PFSK-1 (cell line): ENCODE measurements at regions not wholly inside any gene's neighbourhood (a gene's known extent, or its start where the extent isn't known, plus 50 kb on each side); places are given as distances from the start of the nearest gene placed in this dataset.

Source experiments
- FOXP2 ChIP-seq: optimal IDR thresholded peaks from 2 replicates; pipeline ENCODE3; 2011; ENCODE audit warnings: borderline replicate concordance, control low read depth, inconsistent platforms; ENCODE audit not compliant: insufficient read depth; ENCODE audit errors: extremely low read length, extremely low read depth
- POLR2AphosphoS5 ChIP-seq: IDR thresholded peaks from 2 replicates; pipeline ENCODE4 v1.6.1; 2012; ENCODE audit warnings: low read depth, mild to moderate bottlenecking, control low read depth, low read length, moderate library complexity
- SIN3A ChIP-seq: IDR thresholded peaks from 2 replicates; pipeline ENCODE4 v1.6.1; 2012; ENCODE audit warnings: mild to moderate bottlenecking, low read length, moderate library complexity, borderline replicate concordance; ENCODE audit not compliant: insufficient read depth
- TAF1 ChIP-seq: IDR thresholded peaks from 2 replicates; pipeline ENCODE4 v1.6.1; 2012; ENCODE audit warnings: low read length, control low read depth, borderline replicate concordance; ENCODE audit not compliant: insufficient read depth
- TF ChIP-seq, protein P1 (sequence below), 2 experiments: IDR thresholded peaks; 2 replicates each; pipeline versions ENCODE4 v1.6.1 to v1.8.0; 2011 to 2012; ENCODE audit warnings: low read depth in 2 of 2, low read length in 2 of 2, control low read depth in 1 of 2, inconsistent platforms in 1 of 2, mild to moderate bottlenecking in 1 of 2, moderate library complexity in 1 of 2; ENCODE audit not compliant: insufficient read depth in 1 of 2

GRCh38 chr5:167319243-167319642 lies 972.2 kb upstream of the WWC1 start:
- no peak for TF ChIP-seq POLR2AphosphoS5
- TF ChIP-seq TAF1, result no peak
- TF ChIP-seq FOXP2, result no peak
- no peak for TF ChIP-seq SIN3A
- TF ChIP-seq, protein P1, sequence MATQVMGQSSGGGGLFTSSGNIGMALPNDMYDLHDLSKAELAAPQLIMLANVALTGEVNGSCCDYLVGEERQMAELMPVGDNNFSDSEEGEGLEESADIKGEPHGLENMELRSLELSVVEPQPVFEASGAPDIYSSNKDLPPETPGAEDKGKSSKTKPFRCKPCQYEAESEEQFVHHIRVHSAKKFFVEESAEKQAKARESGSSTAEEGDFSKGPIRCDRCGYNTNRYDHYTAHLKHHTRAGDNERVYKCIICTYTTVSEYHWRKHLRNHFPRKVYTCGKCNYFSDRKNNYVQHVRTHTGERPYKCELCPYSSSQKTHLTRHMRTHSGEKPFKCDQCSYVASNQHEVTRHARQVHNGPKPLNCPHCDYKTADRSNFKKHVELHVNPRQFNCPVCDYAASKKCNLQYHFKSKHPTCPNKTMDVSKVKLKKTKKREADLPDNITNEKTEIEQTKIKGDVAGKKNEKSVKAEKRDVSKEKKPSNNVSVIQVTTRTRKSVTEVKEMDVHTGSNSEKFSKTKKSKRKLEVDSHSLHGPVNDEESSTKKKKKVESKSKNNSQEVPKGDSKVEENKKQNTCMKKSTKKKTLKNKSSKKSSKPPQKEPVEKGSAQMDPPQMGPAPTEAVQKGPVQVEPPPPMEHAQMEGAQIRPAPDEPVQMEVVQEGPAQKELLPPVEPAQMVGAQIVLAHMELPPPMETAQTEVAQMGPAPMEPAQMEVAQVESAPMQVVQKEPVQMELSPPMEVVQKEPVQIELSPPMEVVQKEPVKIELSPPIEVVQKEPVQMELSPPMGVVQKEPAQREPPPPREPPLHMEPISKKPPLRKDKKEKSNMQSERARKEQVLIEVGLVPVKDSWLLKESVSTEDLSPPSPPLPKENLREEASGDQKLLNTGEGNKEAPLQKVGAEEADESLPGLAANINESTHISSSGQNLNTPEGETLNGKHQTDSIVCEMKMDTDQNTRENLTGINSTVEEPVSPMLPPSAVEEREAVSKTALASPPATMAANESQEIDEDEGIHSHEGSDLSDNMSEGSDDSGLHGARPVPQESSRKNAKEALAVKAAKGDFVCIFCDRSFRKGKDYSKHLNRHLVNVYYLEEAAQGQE (IDR thresholded peaks at IDR 0.05; ENCODE audit: insufficient read depth in 1 of 2, low read depth in 2 of 2, low read length in 2 of 2), result no peak

DNA sequence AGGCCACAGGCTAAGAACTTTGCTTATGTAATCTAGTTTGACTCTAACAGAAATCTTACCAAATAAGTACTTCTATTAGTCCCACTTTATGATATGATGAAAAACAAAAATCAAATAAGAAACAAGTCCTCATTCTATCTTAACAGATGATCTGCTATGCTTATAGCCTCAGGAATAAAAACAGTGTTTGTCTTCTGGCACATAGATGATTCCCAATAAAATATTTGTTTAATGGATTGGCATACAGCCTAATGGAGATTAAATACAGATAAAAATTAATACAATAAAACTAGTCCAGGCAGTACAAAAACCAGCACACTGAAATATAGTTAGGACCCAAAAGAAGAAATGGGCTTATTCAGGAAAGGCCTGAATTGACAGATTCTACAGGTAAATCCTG lies 971.4 kb upstream of the WWC1 start:
- TF ChIP-seq SIN3A (no peak), FOXP2 (no peak), TAF1 (no peak), POLR2AphosphoS5 (no peak)
- TF ChIP-seq, protein P1 (IDR thresholded peaks at IDR 0.05; ENCODE audit: insufficient read depth in 1 of 2, low read depth in 2 of 2, low read length in 2 of 2), result no peak

GRCh38 chr5:167332309-167332708 lies 959.1 kb upstream of the WWC1 start:
- TF ChIP-seq SIN3A (no peak), POLR2AphosphoS5 (no peak), FOXP2 (no peak), TAF1 (no peak)
- TF ChIP-seq, protein P1 (IDR thresholded peaks at IDR 0.05; ENCODE audit: insufficient read depth in 1 of 2, low read depth in 2 of 2, low read length in 2 of 2), result no peak

DNA sequence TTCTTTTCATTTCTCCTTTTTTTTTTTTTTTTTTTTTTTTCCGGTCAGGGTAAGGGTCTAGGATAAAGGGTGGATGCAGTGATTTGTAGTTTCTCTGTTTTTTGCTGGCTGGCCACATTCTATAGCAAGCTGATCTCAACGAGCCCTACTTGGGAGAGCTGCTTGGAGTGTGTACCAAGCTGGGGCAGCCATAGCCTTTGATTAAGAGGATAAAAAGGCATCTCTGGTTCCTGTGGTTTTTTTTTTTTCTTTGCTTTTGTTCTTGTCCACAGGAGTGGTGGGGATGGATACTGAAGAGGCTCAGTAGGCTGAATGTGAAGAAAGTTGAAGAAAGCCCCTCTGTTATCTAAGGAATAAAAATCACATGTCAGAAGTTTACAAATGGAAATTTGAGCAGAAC lies 955.3 kb upstream of the WWC1 start:
- TF ChIP-seq, protein P1 (IDR thresholded peaks at IDR 0.05; ENCODE audit: insufficient read depth in 1 of 2, low read depth in 2 of 2, low read length in 2 of 2), result no peak
- TF ChIP-seq FOXP2, result no peak
- no peak for TF ChIP-seq TAF1
- TF ChIP-seq SIN3A, result no peak
- TF ChIP-seq POLR2AphosphoS5, result no peak

- no peak for TF ChIP-seq SIN3A
- no peak for TF ChIP-seq FOXP2
- TF ChIP-seq TAF1, result no peak
- TF ChIP-seq, protein P1 (IDR thresholded peaks at IDR 0.05; ENCODE audit: insufficient read depth in 1 of 2, low read depth in 2 of 2, low read length in 2 of 2), result no peak
- no peak for TF ChIP-seq POLR2AphosphoS5
These were observed 952.2 kb upstream of the WWC1 start for GRCh38 chr5:167339205-167339604.
